Neuron (in vitro differentiated cells): ENCODE measurements at regions not wholly inside any gene's neighbourhood (a gene's known extent, or its start where the extent isn't known, plus 50 kb on each side); places are given as distances from the start of the nearest gene placed in this dataset.

Source experiments
- H2AFZ ChIP-seq: one replicate; pipeline ENCODE4 v1.6.1; 2013; ENCODE audit warnings: low read depth, mild to moderate bottlenecking, inconsistent platforms, low read length, moderate library complexity
- H3K27me3 ChIP-seq: one replicate; pipeline ENCODE4 v1.6.1; 2013; ENCODE audit warnings: low read length; ENCODE audit not compliant: insufficient read depth
- H3K36me3 ChIP-seq: one replicate; pipeline ENCODE4 v1.6.1; 2013; ENCODE audit warnings: low read length; ENCODE audit not compliant: insufficient read depth
- H3K4me1 ChIP-seq: one replicate; pipeline ENCODE4 v1.6.1; 2013; ENCODE audit warnings: low read length; ENCODE audit not compliant: insufficient read depth
- H3K4me3 ChIP-seq: 2 replicates; pipeline ENCODE4 v1.5.1; 2013; ENCODE audit warnings: mild to moderate bottlenecking, low read length, moderate library complexity
- H3K9me3 ChIP-seq: one replicate; pipeline ENCODE4 v1.6.1; 2013; ENCODE audit warnings: low read length

DNA sequence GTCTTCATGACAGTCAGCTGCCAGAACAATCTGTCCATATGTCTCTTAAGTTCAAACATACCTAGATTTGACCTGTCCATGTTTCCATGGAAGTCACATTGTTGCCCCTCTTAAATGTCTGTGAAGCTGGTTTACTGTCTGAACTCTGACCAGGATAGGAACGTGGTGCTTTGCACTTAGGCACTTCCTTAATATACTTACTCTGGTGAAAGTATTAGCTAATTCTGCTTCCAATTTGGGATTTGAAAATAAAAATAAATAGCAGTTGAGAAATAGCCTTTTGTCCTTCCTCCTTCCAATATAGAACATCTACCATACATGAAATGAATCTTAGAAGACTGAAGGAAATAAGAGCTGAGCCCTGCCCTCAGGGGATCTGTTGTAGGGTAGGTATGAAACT lies 524.5 kb upstream of the CLINT1 start:
- H3K4me3 ChIP-seq, result no peak overlapping the region
- no peaks in the 10 kb centered on the region for H3K36me3 ChIP-seq
- H2AFZ ChIP-seq, result no peak overlapping the region
- H3K9me3 ChIP-seq, result no peaks in the 10 kb centered on the region
- no peaks in the 10 kb centered on the region for H3K27me3 ChIP-seq
- H3K4me1 ChIP-seq, result no peaks in the 10 kb centered on the region

- no peak overlapping the region for H2AFZ ChIP-seq
- H3K27me3 ChIP-seq, result no peaks in the 10 kb centered on the region
- H3K36me3 ChIP-seq, result no peaks in the 10 kb centered on the region
- H3K9me3 ChIP-seq, result no peaks in the 10 kb centered on the region
- H3K4me3 ChIP-seq, result no peak overlapping the region
- H3K4me1 ChIP-seq, result no peaks in the 10 kb centered on the region
Measured at GRCh38 chr5:158382473-158382872, 523.5 kb upstream of the CLINT1 start.

- no peaks in the 10 kb centered on the region for H3K9me3 ChIP-seq
- no peaks in the 10 kb centered on the region for H3K36me3 ChIP-seq
- no peak overlapping the region for H2AFZ ChIP-seq
- H3K4me3 ChIP-seq, result no peak overlapping the region
- no peaks in the 10 kb centered on the region for H3K4me1 ChIP-seq
- no peaks in the 10 kb centered on the region for H3K27me3 ChIP-seq
Measured at GRCh38 chr5:158381614-158382160, 522.7 kb upstream of the CLINT1 start.

- Histone ChIP-seq H3K4me3 (no peak overlapping the region), H3K36me3 (no peaks in the 10 kb centered on the region), H3K4me1 (no peaks in the 10 kb centered on the region), H3K9me3 (no peaks in the 10 kb centered on the region), H2AFZ (no peak overlapping the region), H3K27me3 (no peaks in the 10 kb centered on the region)
Measured at GRCh38 chr5:158380661-158381060, 521.7 kb upstream of the CLINT1 start.

DNA sequence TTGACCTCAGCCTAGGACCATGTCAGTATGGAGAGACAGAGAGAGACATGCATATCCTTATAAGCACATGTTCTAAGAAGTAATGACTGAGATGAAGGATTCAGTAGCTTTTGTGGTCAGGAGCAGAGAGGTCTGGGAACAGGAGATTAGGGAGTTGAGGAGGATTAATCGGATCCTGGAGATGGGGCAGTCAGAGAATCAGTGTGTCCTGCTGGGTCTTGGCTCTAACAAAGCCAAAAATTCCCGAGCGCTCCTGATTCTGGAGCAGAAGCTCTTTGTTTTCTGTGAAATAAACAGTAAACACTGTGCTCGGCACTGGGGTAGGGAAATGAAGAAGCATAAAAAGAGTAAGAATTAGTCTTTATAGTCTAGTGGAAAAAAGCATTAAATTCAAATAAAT lies 520.0 kb upstream of the CLINT1 start:
- no peaks in the 10 kb centered on the region for H3K36me3 ChIP-seq
- H3K9me3 ChIP-seq, result no peaks in the 10 kb centered on the region
- no peak overlapping the region for H3K4me3 ChIP-seq
- no peaks in the 10 kb centered on the region for H3K27me3 ChIP-seq
- H2AFZ ChIP-seq, result no peak overlapping the region
- no peaks in the 10 kb centered on the region for H3K4me1 ChIP-seq

- Histone ChIP-seq H3K9me3 (no peaks in the 10 kb centered on the region), H3K36me3 (no peaks in the 10 kb centered on the region), H2AFZ (no peak overlapping the region), H3K27me3 (no peaks in the 10 kb centered on the region), H3K4me3 (no peak overlapping the region), H3K4me1 (no peaks in the 10 kb centered on the region)
Measured at GRCh38 chr5:158376679-158377078, 517.7 kb upstream of the CLINT1 start.

DNA sequence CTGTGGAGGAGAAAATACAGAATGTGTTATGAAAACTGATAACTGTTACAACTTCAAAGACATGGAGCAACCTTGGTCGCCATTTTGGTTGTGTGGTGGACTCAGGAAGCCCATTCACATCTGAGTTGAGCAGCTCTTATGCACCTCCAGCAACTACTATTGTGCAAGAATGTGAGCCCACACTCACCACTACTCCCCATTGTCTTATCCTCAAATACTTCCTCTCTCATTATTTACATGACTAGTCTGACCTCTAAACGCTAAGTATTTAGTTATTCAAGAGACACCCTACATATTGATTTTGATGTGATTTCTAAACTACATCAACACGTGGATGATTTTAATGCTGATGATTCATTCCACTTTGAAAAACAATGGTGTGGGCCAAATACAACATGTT lies 516.6 kb upstream of the CLINT1 start:
- no peaks in the 10 kb centered on the region for H3K9me3 ChIP-seq
- no peaks in the 10 kb centered on the region for H3K4me1 ChIP-seq
- no peaks in the 10 kb centered on the region for H3K27me3 ChIP-seq
- no peak overlapping the region for H2AFZ ChIP-seq
- H3K36me3 ChIP-seq, result no peaks in the 10 kb centered on the region
- no peak overlapping the region for H3K4me3 ChIP-seq

DNA sequence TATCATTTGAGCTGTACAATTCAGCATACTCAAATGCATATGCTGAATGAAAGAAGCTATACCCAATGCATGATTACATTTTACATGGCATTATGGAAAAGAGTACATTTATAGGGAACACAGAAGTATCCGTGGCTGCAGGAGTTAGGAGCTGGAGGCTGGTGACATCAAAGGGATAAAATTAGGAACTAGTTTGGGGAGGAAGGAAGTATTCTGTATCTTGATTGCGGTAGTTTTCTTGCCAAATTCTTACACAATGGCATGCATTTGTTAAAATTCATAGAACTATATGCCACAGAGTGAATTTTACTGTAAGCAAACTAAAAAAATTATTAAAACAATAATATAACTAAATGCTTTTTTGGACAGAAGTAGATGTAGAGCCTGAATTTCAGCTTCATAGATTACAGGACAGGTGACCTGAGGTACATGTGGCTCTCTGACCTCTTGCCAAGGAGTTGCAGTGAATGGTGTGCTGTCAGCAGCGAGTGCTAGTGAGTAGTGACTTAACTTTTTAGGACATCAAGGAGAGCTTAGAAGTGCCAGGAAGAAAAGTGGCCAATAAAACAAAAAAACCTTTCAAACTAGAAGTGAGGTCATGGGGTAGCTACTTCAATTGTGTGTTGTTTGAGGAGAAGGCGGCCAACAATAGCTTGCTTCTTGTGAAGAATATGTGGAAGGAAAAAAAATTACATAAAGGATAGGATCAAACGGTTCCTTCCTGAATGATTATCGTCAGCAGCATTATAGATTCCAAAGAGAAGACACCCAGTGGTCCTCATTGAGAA lies 514.9 kb upstream of the CLINT1 start:
- no peaks in the 10 kb centered on the region for H3K9me3 ChIP-seq
- H3K36me3 ChIP-seq, result no peaks in the 10 kb centered on the region
- no peaks in the 10 kb centered on the region for H3K4me1 ChIP-seq
- no peak overlapping the region for H3K4me3 ChIP-seq
- no peaks in the 10 kb centered on the region for H3K27me3 ChIP-seq
- no peak overlapping the region for H2AFZ ChIP-seq

DNA sequence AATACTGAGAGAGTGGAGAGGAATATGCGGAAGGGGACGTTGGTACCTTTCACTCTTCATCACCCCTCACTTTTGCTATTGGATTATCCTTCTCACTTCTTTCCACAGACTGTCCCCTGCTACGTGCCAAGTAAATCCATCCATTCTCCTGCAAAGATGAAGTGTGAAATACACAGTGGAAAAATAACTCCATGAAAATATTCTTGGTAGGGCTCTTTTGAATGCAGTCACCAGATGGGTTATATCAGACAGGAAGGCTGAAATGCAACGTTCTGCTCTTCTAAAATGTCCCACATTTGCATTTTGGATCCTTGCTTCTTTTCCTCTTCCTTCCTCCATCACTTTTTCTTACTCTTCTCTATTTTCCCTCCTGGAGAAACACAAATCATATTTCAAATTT lies 510.3 kb upstream of the CLINT1 start:
- H2AFZ ChIP-seq, result no peak overlapping the region
- H3K4me1 ChIP-seq, result no peaks in the 10 kb centered on the region
- H3K9me3 ChIP-seq, result no peaks in the 10 kb centered on the region
- H3K4me3 ChIP-seq, result no peak overlapping the region
- no peaks in the 10 kb centered on the region for H3K36me3 ChIP-seq
- no peaks in the 10 kb centered on the region for H3K27me3 ChIP-seq

GRCh38 chr5:158368686-158369085 lies 509.7 kb upstream of the CLINT1 start:
- Histone ChIP-seq H3K9me3 (no peaks in the 10 kb centered on the region), H3K36me3 (no peaks in the 10 kb centered on the region), H3K4me1 (no peaks in the 10 kb centered on the region), H3K4me3 (no peak overlapping the region), H3K27me3 (no peaks in the 10 kb centered on the region), H2AFZ (no peak overlapping the region)

GRCh38 chr5:158364367-158364766 lies 505.4 kb upstream of the CLINT1 start:
- H3K27me3 ChIP-seq, result no peaks in the 10 kb centered on the region
- H3K4me3 ChIP-seq, result no peak overlapping the region
- no peak overlapping the region for H2AFZ ChIP-seq

DNA sequence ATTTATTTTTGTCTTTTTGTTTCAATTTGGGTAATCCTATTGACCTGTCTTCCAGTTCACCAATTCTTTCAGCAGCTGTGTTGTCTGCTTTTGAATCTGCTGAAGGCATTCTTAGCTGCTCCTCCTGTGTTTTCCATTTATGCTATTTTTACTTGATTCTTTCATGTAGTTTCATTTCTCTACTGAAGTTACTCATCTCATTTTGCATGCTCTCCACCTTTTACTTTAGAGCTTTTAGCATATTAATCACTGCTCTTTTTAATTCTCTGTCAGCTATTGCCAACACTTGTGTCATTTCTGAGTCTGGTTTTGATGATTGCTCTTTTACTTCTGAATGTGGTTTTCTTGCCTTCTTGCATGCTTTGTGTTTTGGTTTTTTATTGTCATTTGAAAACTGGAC lies 496.0 kb upstream of the CLINT1 start:
- no peaks in the 10 kb centered on the region for H3K4me1 ChIP-seq
- H3K36me3 ChIP-seq, result no peaks in the 10 kb centered on the region
- no peak overlapping the region for H2AFZ ChIP-seq
- no peaks in the 10 kb centered on the region for H3K27me3 ChIP-seq
- no peak overlapping the region for H3K4me3 ChIP-seq
- no peaks in the 10 kb centered on the region for H3K9me3 ChIP-seq

More at GRCh38 chr5:158364367-158364766, 505.4 kb upstream of the CLINT1 start:
- Histone ChIP-seq H3K36me3 (no peaks in the 10 kb centered on the region), H3K4me1 (no peaks in the 10 kb centered on the region), H3K9me3 (no peaks in the 10 kb centered on the region)

GRCh38 chr5:158351485-158352125 lies 492.7 kb upstream of the CLINT1 start:
- Histone ChIP-seq H3K4me1 (no peaks in the 10 kb centered on the region), H3K36me3 (no peaks in the 10 kb centered on the region), H3K27me3 (no peaks in the 10 kb centered on the region), H3K9me3 (no peaks in the 10 kb centered on the region), H3K4me3 (no peak overlapping the region), H2AFZ (no peak overlapping the region)
